Mucosa of rectum (tissue), 2 donors: ENCODE measurements at regions not wholly inside any gene's neighbourhood (a gene's known extent, or its start where the extent isn't known, plus 50 kb on each side); places are given as distances from the start of the nearest gene placed in this dataset.

Source experiments
- H3K27ac ChIP-seq, 2 donors: one replicate each; pipeline ENCODE4 v1.7.0; 2013; ENCODE audit warnings: inconsistent platforms in 2 of 2, low read depth in 2 of 2, low read length in 2 of 2
- H3K27me3 ChIP-seq, 2 donors: one replicate each; pipeline ENCODE4 v1.7.0; 2013; ENCODE audit warnings: low read length in 2 of 2; ENCODE audit not compliant: control insufficient read depth in 2 of 2, insufficient read depth in 2 of 2
- H3K36me3 ChIP-seq, 2 donors: one replicate each; pipeline ENCODE4 v1.7.0; 2013; ENCODE audit warnings: low read length in 2 of 2; ENCODE audit not compliant: control insufficient read depth in 2 of 2, insufficient read depth in 2 of 2
- H3K4me1 ChIP-seq, 2 donors: one replicate each; pipeline ENCODE4 v1.7.0; 2013; ENCODE audit warnings: low read length in 2 of 2, mild to moderate bottlenecking in 1 of 2; ENCODE audit not compliant: control insufficient read depth in 2 of 2, insufficient read depth in 2 of 2
- H3K4me3 ChIP-seq, 2 donors: one replicate each; pipeline ENCODE4 v1.7.0; 2013; ENCODE audit warnings: low read length in 2 of 2
- H3K9ac ChIP-seq, 2 donors: one replicate each; pipeline ENCODE4 v1.7.0; 2013; ENCODE audit warnings: low read length in 2 of 2, low read depth in 1 of 2, mild to moderate bottlenecking in 1 of 2
- H3K9me3 ChIP-seq, 2 donors: one replicate each; pipeline ENCODE4 v1.7.0; 2013; ENCODE audit warnings: low read length in 2 of 2; ENCODE audit not compliant: control insufficient read depth in 2 of 2
- donor health status: healthy.
- donor health status: Normal muscosa, but diverticular disease.

DNA sequence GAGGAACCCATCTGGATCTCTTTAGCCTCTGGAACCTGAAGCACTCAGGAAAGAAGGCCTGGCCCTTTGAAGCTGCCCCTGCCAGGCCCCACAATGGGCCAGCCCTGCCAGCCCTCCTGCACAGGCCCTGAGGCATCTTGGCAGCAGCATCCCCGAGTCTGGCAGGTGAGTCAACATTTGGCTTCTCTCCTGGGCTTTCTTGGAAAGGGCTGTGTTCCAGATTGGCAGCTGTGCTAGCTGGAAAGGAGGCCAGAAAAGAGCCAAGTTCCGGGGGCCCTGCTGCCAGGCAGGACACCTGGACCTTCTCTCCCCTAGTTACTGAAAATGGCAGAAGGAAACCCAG, 187.2 kb downstream of the SHQ1 start:
- H3K9me3 ChIP-seq = no peaks in the 10 kb centered on the region
- no peak overlapping the region for H3K9ac ChIP-seq
- no peaks in the 10 kb centered on the region for H3K36me3 ChIP-seq
- H3K27me3 ChIP-seq = no peaks in the 10 kb centered on the region
- no peak overlapping the region for H3K27ac ChIP-seq
- no peaks in the 10 kb centered on the region for H3K4me1 ChIP-seq
- no peak overlapping the region for H3K4me3 ChIP-seq

DNA sequence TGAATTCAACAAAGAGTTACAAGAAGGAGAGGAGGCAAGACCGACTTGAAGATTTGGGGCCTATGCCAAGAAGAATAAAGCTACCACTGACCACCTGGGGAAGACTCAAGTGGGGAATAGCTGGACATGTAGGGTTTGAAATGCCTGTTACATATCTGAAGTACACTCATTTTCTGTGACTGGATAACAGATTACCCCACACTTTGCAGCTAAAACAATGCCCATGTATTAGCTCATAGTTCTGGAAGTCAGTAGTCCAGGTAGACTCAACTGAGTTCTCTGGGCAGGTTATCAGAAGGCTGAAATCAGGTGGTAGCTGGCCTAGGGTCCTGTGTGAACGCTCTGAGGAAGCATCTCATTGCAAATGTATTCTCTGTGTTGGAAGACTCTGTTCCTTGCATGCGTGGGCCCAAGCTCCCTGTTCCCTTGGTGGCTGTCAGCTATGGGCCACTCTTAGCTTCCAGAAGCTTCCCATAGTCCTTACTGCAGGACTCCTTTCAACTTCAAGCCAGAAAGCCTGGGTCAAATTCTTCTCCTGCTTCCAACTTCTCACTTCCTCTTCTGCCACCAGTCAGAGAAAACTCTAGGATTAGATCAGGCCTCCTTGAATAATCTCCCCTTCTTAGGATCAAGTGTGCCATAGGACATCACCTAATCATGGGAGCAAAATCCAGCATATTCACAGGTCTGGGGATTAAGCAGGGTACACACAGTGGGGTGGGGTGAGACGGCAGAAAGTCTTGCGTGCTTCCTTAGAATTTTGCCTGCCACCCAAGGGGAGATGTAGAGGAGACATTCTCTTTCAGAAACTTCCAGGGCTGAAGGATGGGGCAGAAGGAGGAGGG, 187.8 kb downstream of the SHQ1 start:
- no peaks in the 10 kb centered on the region for H3K4me1 ChIP-seq

DNA sequence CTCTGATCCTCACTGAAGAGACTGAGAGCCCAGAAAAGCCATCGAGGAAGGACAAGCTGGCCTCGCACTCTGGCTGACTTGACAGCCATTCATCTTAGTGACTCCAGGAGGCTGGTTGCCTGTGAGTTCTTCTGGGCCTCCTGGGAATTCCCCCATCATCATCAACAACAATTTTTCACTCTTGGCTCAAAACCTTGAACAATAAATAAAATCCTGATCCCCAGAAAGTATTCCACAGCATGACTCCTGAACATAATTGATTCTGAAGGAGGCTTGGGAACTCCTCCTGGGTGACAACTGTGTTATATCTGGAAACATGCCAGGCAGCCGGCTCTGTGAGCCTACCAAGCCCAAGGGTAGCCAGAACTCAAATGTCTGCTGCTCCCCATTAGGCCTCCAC, 188.6 kb downstream of the SHQ1 start:
- Histone ChIP-seq H3K27me3 (peaks cover 0 to 4% of the 10 kb centered on the region in 2 donors), H3K27ac (no peak overlapping the region), H3K4me3 (no peak overlapping the region), H3K4me1 (no peaks in the 10 kb centered on the region), H3K9ac (no peak overlapping the region), H3K36me3 (no peaks in the 10 kb centered on the region), H3K9me3 (no peaks in the 10 kb centered on the region)

More for the DNA sequence above, 187.8 kb downstream of the SHQ1 start:
- Histone ChIP-seq H3K9me3 (no peaks in the 10 kb centered on the region), H3K9ac (no peak overlapping the region), H3K27me3 (peaks cover 0 to 4% of the 10 kb centered on the region in 2 donors), H3K36me3 (no peaks in the 10 kb centered on the region), H3K4me3 (no peak overlapping the region), H3K27ac (no peak overlapping the region)

DNA sequence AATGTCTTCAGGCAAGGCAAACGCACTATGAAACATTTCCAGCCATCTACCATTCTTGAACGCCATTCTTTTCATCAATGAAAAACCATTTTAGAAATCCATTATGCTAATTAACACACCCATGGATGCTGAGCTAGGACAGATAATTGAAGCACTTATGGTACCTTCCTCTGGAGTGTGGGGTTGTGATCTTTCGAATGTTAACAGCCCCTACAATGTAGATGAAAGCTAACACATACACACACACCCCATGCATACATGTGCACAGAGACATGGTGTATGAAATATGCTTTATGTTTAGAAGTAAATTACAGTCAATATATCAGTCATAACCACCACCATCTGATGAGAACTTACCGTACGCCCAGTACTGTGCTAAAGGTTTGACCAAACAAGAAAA, 189.1 kb downstream of the SHQ1 start:
- Histone ChIP-seq H3K9ac (no peak overlapping the region), H3K27ac (no peak overlapping the region), H3K36me3 (no peaks in the 10 kb centered on the region), H3K27me3 (peaks cover 0 to 4% of the 10 kb centered on the region in 2 donors), H3K4me3 (no peak overlapping the region), H3K4me1 (no peaks in the 10 kb centered on the region), H3K9me3 (no peaks in the 10 kb centered on the region)

DNA sequence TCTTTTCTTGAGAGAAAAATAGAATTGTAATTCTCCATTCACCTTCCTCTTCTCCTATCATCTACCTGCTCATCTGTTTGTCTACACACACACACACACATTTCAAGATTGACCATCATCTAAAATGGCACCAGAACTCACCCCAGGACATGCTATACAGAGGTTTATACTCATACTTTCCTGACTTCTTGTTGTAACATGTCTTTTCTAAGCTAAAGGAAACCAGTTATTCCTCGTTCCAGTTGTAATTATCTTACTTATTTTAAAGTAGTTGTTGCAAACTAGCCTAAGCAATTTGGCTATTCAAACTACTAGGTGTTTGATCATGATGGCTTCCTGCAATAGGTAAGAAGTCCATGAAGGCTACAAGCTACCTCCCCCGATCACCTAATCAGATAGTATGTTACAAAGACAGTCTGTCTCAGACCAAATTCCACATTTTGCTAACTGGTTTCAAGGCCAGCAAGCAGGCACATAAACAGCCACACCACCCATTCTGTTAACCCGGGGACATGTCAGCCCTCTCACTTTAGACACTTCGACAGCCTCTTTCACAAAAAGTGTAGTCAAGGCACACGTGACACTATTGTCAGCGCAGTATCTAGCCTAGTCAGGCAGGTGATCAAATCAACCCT, 189.7 kb downstream of the SHQ1 start:
- no peaks in the 10 kb centered on the region for H3K4me1 ChIP-seq

GRCh38 chr3:72657666-72658065, 190.6 kb downstream of the SHQ1 start:
- Histone ChIP-seq H3K4me3 (no peak overlapping the region), H3K27me3 (peaks cover 0 to 4% of the 10 kb centered on the region in 2 donors), H3K9me3 (no peaks in the 10 kb centered on the region), H3K36me3 (no peaks in the 10 kb centered on the region), H3K27ac (no peak overlapping the region), H3K9ac (no peak overlapping the region), H3K4me1 (no peaks in the 10 kb centered on the region)

More for the DNA sequence above, 189.7 kb downstream of the SHQ1 start:
- no peaks in the 10 kb centered on the region for H3K9me3 ChIP-seq
- no peaks in the 10 kb centered on the region for H3K36me3 ChIP-seq
- H3K27ac ChIP-seq = no peak overlapping the region
- no peak overlapping the region for H3K4me3 ChIP-seq
- H3K27me3 ChIP-seq = peaks cover 0 to 4% of the 10 kb centered on the region in 2 donors
- H3K9ac ChIP-seq = no peak overlapping the region

DNA sequence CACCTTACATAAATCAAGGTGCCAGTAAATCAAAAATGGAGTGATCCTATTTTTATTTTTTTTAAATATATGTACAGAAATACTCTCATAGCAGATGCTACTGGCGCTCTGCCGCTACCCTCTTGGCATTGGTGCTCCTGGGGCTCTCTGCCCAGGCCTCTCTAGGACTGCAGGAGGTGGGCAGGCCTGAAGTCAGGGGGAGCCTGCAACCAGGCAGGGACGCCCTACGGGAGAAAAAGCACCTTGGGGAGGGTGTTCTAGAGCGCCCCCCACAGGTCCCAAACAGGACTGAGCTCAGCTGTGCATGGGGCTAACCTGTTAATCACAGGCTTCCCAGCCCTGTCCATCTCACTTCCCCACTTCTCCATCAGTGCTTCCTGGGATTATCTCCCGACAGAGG, 192.5 kb downstream of the SHQ1 start:
- no peak overlapping the region for H3K9ac ChIP-seq

DNA sequence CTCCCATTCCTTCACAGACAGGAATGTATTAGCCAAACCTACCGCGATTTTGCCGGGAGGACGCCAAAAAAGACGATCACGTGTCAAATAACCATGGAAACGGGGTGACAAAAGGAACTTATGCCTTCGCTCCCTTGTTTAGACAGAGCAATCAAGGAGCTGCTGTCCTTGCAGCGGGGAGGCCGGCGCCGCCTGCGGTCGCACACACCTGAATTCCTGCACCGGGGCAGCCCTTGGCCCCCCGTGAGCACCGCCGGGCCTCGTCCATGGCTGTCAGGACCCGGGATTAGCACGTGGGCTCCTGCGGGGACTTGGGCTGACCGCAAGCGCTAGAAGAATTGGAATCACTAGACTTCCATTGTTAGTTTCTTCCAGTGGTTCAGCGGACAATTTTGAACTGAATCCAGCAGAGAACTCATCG, 193.1 kb downstream of the SHQ1 start:
- H3K36me3 ChIP-seq = no peaks in the 10 kb centered on the region
- H3K4me1 ChIP-seq = no peaks in the 10 kb centered on the region
- no peak overlapping the region for H3K9ac ChIP-seq
- no peaks in the 10 kb centered on the region for H3K9me3 ChIP-seq
- no peak overlapping the region for H3K4me3 ChIP-seq
- no peak overlapping the region for H3K27ac ChIP-seq
- peaks cover 0 to 4% of the 10 kb centered on the region in 2 donors for H3K27me3 ChIP-seq

More for the DNA sequence above, 192.5 kb downstream of the SHQ1 start:
- H3K36me3 ChIP-seq = no peaks in the 10 kb centered on the region
- H3K27ac ChIP-seq = no peak overlapping the region
- no peaks in the 10 kb centered on the region for H3K9me3 ChIP-seq
- H3K4me3 ChIP-seq = no peak overlapping the region
- H3K4me1 ChIP-seq = no peaks in the 10 kb centered on the region
- H3K27me3 ChIP-seq = peaks cover 0 to 4% of the 10 kb centered on the region in 2 donors

GRCh38 chr3:72652395-72652794, 195.8 kb downstream of the SHQ1 start:
- H3K4me1 ChIP-seq = no peaks in the 10 kb centered on the region
- no peaks in the 10 kb centered on the region for H3K36me3 ChIP-seq
- H3K9ac ChIP-seq = no peak overlapping the region
- H3K4me3 ChIP-seq = no peak overlapping the region
- H3K27ac ChIP-seq = no peak overlapping the region
- H3K27me3 ChIP-seq = peaks cover 0 to 4% of the 10 kb centered on the region in 2 donors
- no peaks in the 10 kb centered on the region for H3K9me3 ChIP-seq

DNA sequence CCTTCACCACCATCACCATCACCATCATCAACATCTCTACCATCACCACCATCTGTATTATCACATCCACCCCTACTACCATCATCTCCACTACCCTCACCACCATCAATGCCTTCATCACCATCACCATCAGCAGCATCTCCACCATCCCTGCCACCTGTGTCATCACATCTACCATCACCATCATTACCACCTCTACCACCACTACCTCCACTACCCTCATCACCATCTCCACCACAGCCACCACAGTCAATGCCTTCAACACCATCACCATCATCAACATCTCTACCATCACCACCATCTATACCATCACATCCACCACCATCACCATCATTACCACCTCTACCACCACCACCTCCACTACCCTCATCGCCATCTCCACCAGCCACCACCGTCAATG, 196.7 kb downstream of the SHQ1 start:
- Histone ChIP-seq H3K36me3 (no peaks in the 10 kb centered on the region), H3K27me3 (peaks cover 0 to 4% of the 10 kb centered on the region in 2 donors), H3K4me3 (no peak overlapping the region), H3K4me1 (no peaks in the 10 kb centered on the region), H3K27ac (no peak overlapping the region), H3K9me3 (no peaks in the 10 kb centered on the region), H3K9ac (no peak overlapping the region)
